NCI-H2029 (cell line): ENCODE measurements at regions not wholly inside any gene's neighbourhood (a gene's known extent, or its start where the extent isn't known, plus 50 kb on each side); places are given as distances from the start of the nearest gene placed in this dataset.

Experiments used
- DNase-seq: peaks from one replicate; lab custom pipeline; 2025; lab: John Stamatoyannopoulos, UW

GRCh38 chr9:30677221-30677620 lies 1707.2 kb upstream of the ACO1 start:
- DNase-seq: no peak

- DNase-seq: no peak
Measured at GRCh38 chr9:30688801-30689200, 1695.6 kb upstream of the ACO1 start.

DNA sequence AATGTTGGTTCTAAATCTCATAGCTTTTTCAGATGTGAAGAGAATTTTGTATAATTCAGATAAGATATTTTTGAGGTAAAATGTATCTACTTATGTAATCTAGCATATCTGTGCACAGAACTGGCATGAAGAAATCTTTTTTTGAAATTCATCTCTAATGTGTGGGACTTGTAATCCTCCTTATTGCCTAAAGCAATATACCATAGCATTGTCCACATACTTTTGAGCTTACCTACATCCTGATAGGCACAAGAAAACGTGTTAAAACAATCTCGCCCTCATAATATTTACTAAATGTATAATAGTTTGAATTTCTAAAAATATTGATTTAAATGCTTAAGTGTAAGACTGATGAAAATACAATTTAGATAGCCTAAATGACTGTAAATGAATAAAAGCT lies 1686.5 kb upstream of the ACO1 start:
- DNase-seq: no peak

DNA sequence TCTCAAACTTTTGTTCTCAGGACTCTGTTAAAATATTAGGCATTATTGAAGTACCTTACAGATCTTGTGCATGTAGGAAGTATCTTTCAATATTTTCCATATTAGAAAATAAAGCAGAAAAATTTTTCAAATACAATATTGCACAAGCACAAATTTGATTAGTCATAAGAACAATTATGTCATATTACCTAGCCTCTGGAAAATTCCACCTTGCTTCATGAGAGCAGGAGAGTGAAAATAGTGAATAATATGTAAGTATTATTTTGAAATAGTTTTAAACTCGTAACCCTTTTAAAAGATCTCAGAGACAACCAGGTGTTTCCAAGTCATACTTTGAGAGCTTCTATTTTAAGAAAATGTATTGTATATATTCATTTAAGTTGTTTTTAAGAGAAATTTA lies 1672.9 kb upstream of the ACO1 start:
- no peak for DNase-seq

GRCh38 chr9:30713243-30713642 lies 1671.2 kb upstream of the ACO1 start:
- no peak for DNase-seq

- DNase-seq: no peak
Measured at GRCh38 chr9:30714389-30714788, 1670.1 kb upstream of the ACO1 start.

GRCh38 chr9:30718483-30718882 lies 1666.0 kb upstream of the ACO1 start:
- DNase-seq: no peak

GRCh38 chr9:30722065-30722464 lies 1662.4 kb upstream of the ACO1 start:
- no peak for DNase-seq

- no peak for DNase-seq
Measured at GRCh38 chr9:30723656-30724055, 1660.8 kb upstream of the ACO1 start.

- DNase-seq: no peak
Measured at GRCh38 chr9:30732060-30732459, 1652.4 kb upstream of the ACO1 start.

- no peak for DNase-seq
Measured at GRCh38 chr9:30744871-30745270, 1639.6 kb upstream of the ACO1 start.

- DNase-seq: no peak
Measured at GRCh38 chr9:30746589-30746988, 1637.9 kb upstream of the ACO1 start.

GRCh38 chr9:30757723-30758122 lies 1626.7 kb upstream of the ACO1 start:
- no peak for DNase-seq

GRCh38 chr9:30758726-30759446 lies 1625.6 kb upstream of the ACO1 start:
- DNase-seq: no peak

DNA sequence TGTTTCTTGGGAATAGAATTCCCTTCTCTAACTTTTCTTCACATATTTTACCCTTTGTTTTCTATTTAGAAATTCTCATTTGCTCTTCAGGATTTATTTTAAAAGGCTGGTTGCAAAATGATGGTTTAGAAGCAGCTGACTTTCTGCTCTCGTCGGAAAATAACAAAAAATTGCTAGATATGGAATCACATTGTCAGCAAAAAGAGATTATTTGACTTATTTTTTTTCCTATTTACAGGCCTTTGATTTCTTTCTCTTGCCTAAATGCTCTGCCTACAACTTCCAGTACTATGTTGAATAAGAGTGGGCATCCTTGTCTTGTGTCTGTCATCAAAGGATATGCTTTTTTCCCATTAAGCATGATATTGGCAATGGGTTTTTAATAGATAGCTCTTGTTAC lies 1619.1 kb upstream of the ACO1 start:
- no peak for DNase-seq

GRCh38 chr9:30771163-30771708 lies 1613.2 kb upstream of the ACO1 start:
- no peak for DNase-seq

GRCh38 chr9:30771760-30772159 lies 1612.7 kb upstream of the ACO1 start:
- DNase-seq: no peak

- no peak for DNase-seq
Measured at GRCh38 chr9:30773427-30773826, 1611.0 kb upstream of the ACO1 start.

- no peak for DNase-seq
Measured at GRCh38 chr9:30774326-30774725, 1610.1 kb upstream of the ACO1 start.

DNA sequence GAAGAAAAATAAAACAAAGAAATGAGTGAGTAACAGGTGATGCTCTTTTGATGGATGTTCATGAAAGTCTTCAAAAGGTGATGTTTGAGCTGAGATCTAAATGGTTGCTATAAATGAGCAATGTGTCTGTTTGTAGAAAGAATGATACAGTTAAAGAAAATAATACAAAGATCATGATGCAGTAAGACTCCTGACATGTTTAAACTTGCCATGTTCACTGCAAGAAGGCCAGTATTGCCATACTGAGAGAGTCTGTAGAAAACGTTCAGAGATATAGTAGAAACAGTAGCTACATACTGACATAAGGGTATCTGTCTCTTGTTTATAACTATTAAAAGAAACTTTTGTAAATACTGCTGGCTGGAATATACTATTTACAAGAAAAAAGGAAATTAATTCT lies 1609.2 kb upstream of the ACO1 start:
- DNase-seq: no peak

DNA sequence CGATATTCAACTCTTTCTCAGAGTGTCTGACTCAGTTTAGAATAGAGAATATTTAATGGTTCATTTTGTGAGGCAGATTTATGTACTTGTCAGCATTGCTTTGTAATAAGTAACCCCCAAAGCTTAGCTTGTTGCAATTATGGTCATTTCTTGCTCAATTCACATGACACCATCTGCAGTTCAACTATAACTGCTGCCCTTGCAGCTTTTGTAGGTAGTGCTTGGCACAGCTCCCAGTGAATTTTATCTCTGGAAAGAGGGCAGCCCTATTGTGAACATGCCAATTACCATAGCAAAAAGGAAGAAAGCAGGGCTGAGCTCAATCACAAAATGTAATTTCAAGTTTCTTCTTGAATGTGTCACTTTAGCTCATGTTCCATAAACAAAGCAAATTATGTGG lies 1587.7 kb upstream of the ACO1 start:
- peak; percentile 28 for DNase-seq

- DNase-seq: no peak
Measured at GRCh38 chr9:30799527-30800101, 1584.8 kb upstream of the ACO1 start.

GRCh38 chr9:30800421-30800820 lies 1584.0 kb upstream of the ACO1 start:
- DNase-seq: no peak

GRCh38 chr9:30812821-30813220 lies 1571.6 kb upstream of the ACO1 start:
- DNase-seq: no peak
